OCI-LY7 (cell line): ENCODE measurements at regions not wholly inside any gene's neighbourhood (a gene's known extent, or its start where the extent isn't known, plus 50 kb on each side); places are given as distances from the start of the nearest gene placed in this dataset.

Experiments
- BruUV-seq: library from RNA; stranded (reverse); fragments of 400-500 nt; replicated peaks from 2 replicates; lab custom pipeline; 2021; lab: Mats Ljungman, UMichigan
- CTCF ChIA-PET: fragments of 300-600 bp; sonication (Branson Sonifier 250); formaldehyde crosslinking; loops from one replicate; lab custom pipeline; 2022; ENCODE audit warnings: antibody characterized with exemption; ENCODE audit not compliant: unreplicated experiment; lab: Charles Lee
- POLR2A ChIA-PET: fragments of 300-600 bp; sonication (Branson Sonifier 250); formaldehyde crosslinking; loops from one replicate; lab custom pipeline; 2022; ENCODE audit warnings: antibody characterized with exemption; lab: Charles Lee
- DNase-seq: peaks from one replicate; pipeline ENCODE4 v3.0.0-alpha.2; 2015; ENCODE audit warnings: low spot score
- H2AFZ ChIP-seq: fragments of 200-600 bp; sonication (generic), shearing (Covaris generic); 2 replicates; pipeline ENCODE4 v1.6.1; 2014; ENCODE audit warnings: mild to moderate bottlenecking, antibody characterized with exemption, low read length, moderate library complexity
- H3K27ac ChIP-seq: fragments of 200-600 bp; sonication (generic); 2 replicates; pipeline ENCODE4 v1.5.1; 2014; ENCODE audit warnings: mixed run types, low read depth, mild to moderate bottlenecking, moderate library complexity, low read length, inconsistent platforms; ENCODE audit not compliant: poor library complexity, severe bottlenecking
- H3K36me3 ChIP-seq: fragments of 200-600 bp; sonication (generic); 2 replicates; pipeline ENCODE4 v1.6.1; 2014; ENCODE audit warnings: mild to moderate bottlenecking, antibody characterized with exemption, low read length, moderate library complexity, mixed read lengths; ENCODE audit not compliant: insufficient read depth
- H3K4me1 ChIP-seq: fragments of 200-600 bp; sonication (generic); 2 replicates; pipeline ENCODE4 v1.5.1; 2014; ENCODE audit warnings: mild to moderate bottlenecking, low read length; ENCODE audit not compliant: insufficient read depth, poor library complexity, severe bottlenecking
- H3K4me2 ChIP-seq: fragments of 200-600 bp; sonication (generic); 2 replicates; pipeline ENCODE4 v1.6.1; 2014; ENCODE audit warnings: mild to moderate bottlenecking, low read length
- H3K4me3 ChIP-seq: fragments of 200-600 bp; sonication (generic); 2 replicates; pipeline ENCODE4 v1.5.1; 2014; ENCODE audit warnings: mild to moderate bottlenecking, low read depth, low read length; ENCODE audit not compliant: poor library complexity, severe bottlenecking
- H3K79me2 ChIP-seq: fragments of 200-600 bp; sonication (generic); 2 replicates; pipeline ENCODE4 v1.6.1; 2016; ENCODE audit warnings: low read depth, mild to moderate bottlenecking, low read length, moderate library complexity, mixed read lengths; ENCODE audit not compliant: insufficient read depth
- H3K9me2 ChIP-seq: fragments of 200-600 bp; sonication (generic); 2 replicates; pipeline ENCODE4 v1.6.1; 2016; ENCODE audit warnings: mild to moderate bottlenecking, low read length, mixed read lengths; ENCODE audit not compliant: insufficient read depth
- H3K9me3 ChIP-seq: fragments of 200-600 bp; sonication (generic); 2 replicates; pipeline ENCODE4 v1.6.1; 2014; ENCODE audit warnings: mild to moderate bottlenecking, mixed run types, low read length, mixed read lengths
- H4K20me1 ChIP-seq: fragments of 200-600 bp; sonication (generic); 2 replicates; pipeline ENCODE4 v1.6.1; 2014; ENCODE audit warnings: mild to moderate bottlenecking, antibody characterized with exemption, low read length, moderate library complexity, mixed read lengths; ENCODE audit not compliant: insufficient read depth
- CTCF ChIP-seq: fragments of 200-600 bp; sonication (generic); conservative IDR thresholded peaks from 2 replicates; pipeline ENCODE4 v1.5.1; 2014; ENCODE audit warnings: mild to moderate bottlenecking, antibody characterized with exemption, low read length, moderate library complexity, mixed read lengths
- EZH2phosphoT487 ChIP-seq: fragments of 200-600 bp; sonication (generic); IDR thresholded peaks from 2 replicates; pipeline ENCODE4 v1.6.1; 2018; ENCODE audit warnings: low read depth, borderline replicate concordance, mild to moderate bottlenecking, mixed run types, antibody characterized with exemption, low read length, moderate library complexity, mixed read lengths
- intact Hi-C: fragments of 100-400 bp; cut with micrococcal nuclease; formaldehyde crosslinking; loops from one replicate; pipeline ENCODE4 v1.10.0; 2022; ENCODE audit not compliant: unreplicated experiment

- TF ChIP-seq EZH2phosphoT487, result no peak
- TF ChIP-seq CTCF, result no peak
- Histone ChIP-seq H3K9me2 (no peaks in the 10 kb centered on the region), H3K27ac (no peak overlapping the region), H3K4me1 (peaks cover 16% of the 10 kb centered on the region), H3K4me2 (no peak overlapping the region), H3K4me3 (no peak overlapping the region), H2AFZ (no peak overlapping the region), H4K20me1 (no peaks in the 10 kb centered on the region), H3K79me2 (no peaks in the 10 kb centered on the region), H3K36me3 (no peaks in the 10 kb centered on the region), H3K9me3 (no peaks in the 10 kb centered on the region)
- POLR2A ChIA-PET, result no interaction called here
- BruUV-seq, result no TSS peak
- DNase-seq, result no peak
- intact Hi-C loops, result no loop called here
- CTCF ChIA-PET, result no interaction called here
Observed at GRCh38 chr3:154849408-154849807, 230.7 kb upstream of the MME start.

- no TSS peak for BruUV-seq
- Histone ChIP-seq H3K36me3 (no peaks in the 10 kb centered on the region), H3K9me2 (no peaks in the 10 kb centered on the region), H4K20me1 (no peaks in the 10 kb centered on the region), H3K27ac (no peak overlapping the region), H3K4me2 (peak overlapping the region; percentile 30), H3K79me2 (no peaks in the 10 kb centered on the region), H2AFZ (peak overlapping the region; percentile 54), H3K4me3 (peak overlapping the region; percentile 19), H3K9me3 (no peaks in the 10 kb centered on the region), H3K4me1 (peaks cover 21% of the 10 kb centered on the region)
- peak; percentile 28 for DNase-seq
- CTCF ChIA-PET, result no interaction called here
- POLR2A ChIA-PET, result interaction anchor here (0.6 to 0.7 kb wide), 3 partner anchors 73 to 1226 kb away, joined by 3 to 4 read pairs (median 3); no protein-coding TSS in a partner anchor
- no peak for TF ChIP-seq CTCF
- TF ChIP-seq EZH2phosphoT487, result no peak
- intact Hi-C loops, result no loop called here
Observed at GRCh38 chr3:154844863-154845262, 235.3 kb upstream of the MME start.

GRCh38 chr3:154843647-154844046 is 236.5 kb upstream of the MME start:
- TF ChIP-seq EZH2phosphoT487 (no peak), CTCF (no peak)
- intact Hi-C loops, result no loop called here
- peaks cover 21% of the 10 kb centered on the region for H3K4me1 ChIP-seq
- H3K36me3 ChIP-seq, result no peaks in the 10 kb centered on the region
- CTCF ChIA-PET, result no interaction called here
- H3K9me2 ChIP-seq, result no peaks in the 10 kb centered on the region
- DNase-seq, result no peak
- no peaks in the 10 kb centered on the region for H3K9me3 ChIP-seq
- BruUV-seq, result no TSS peak
- H3K79me2 ChIP-seq, result no peaks in the 10 kb centered on the region
- H3K4me3 ChIP-seq, result no peak overlapping the region
- no peak overlapping the region for H3K27ac ChIP-seq
- H4K20me1 ChIP-seq, result no peaks in the 10 kb centered on the region
- H3K4me2 ChIP-seq, result no peak overlapping the region
- POLR2A ChIA-PET, result no interaction called here
- H2AFZ ChIP-seq, result no peak overlapping the region
